ENCODE measurements at regions not wholly inside any gene's neighbourhood (a gene's known extent, or its start where the extent isn't known, plus 50 kb on each side); places are given as distances from the start of the nearest gene placed in this dataset.
"Not testable (repeated sequence)": the region's sequence is repeated elsewhere in the genome, so short reads cannot be mapped to it uniquely, and the experiment has no call there.

DNA sequence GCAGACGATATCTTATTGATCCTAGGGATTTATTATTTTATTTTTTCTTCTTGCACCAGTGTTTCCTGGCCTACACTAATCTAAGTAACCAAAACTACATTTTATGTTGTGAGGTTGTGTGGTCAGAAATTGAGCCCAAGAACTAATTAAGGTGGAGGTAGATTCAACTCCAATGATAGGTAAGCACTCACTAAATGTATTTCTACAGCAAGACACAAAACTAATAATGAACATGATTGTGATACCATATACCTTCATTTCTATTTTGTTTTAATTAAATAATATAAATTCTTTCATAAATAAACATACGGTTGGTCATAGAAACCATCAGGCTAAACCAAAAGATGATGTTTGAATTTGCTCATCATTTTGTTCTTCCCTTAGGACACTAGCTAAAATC, 319.0 kb downstream of the PCDH11X start:
- H3K14ac ChIP-seq (replicated peaks; ENCODE audit: low read depth, low read length); DNase-seq; H4K91ac ChIP-seq (ENCODE audit: insufficient read depth, low read depth, low read length); H2BK120ac ChIP-seq (ENCODE audit: low read depth, low read length); ATAC-seq (ENCODE audit: low read depth); H3K9me1 ChIP-seq (ENCODE audit: insufficient read depth, low read length); H3K79me1 ChIP-seq (ENCODE audit: low read depth in 1 of 2, low read length in 2 of 2); H3K36me3 ChIP-seq (ENCODE audit: control insufficient read depth, insufficient read depth, low read length); H4K20me1 ChIP-seq (ENCODE audit: insufficient read depth, low read length); POLR2A ChIA-PET (ENCODE audit: unreplicated experiment); H2BK15ac ChIP-seq (ENCODE audit: low read depth, low read length); H3K4me2 ChIP-seq (ENCODE audit: low read depth, low read length); H3K27me3 ChIP-seq (ENCODE audit: control insufficient read depth, insufficient read depth, low read length); intact Hi-C loops (cut with micrococcal nuclease); H3K9ac ChIP-seq (ENCODE audit: low read depth, low read length); H3K23ac ChIP-seq (ENCODE audit: low read depth, low read length); H3K27ac ChIP-seq (ENCODE audit: insufficient read depth, low read length); H3K56ac ChIP-seq (ENCODE audit: extremely low read depth, insufficient read depth, low read length); BruUV-seq (replicated peaks); H3K4me3 ChIP-seq (ENCODE audit: insufficient read depth, low read depth, low read length); H4K8ac ChIP-seq (ENCODE audit: low read depth in 2 of 2, low read length in 2 of 2); CTCF ChIA-PET; H2BK5ac ChIP-seq (ENCODE audit: low read depth, low read length, poor library complexity, severe bottlenecking); H4K5ac ChIP-seq (ENCODE audit: low read depth, low read length); H2AFZ ChIP-seq (replicated peaks; ENCODE audit: low read length, poor library complexity); in situ Hi-C loops (cut with MboI; ENCODE audit: low sequenced_read_pairs); H3K9me3 ChIP-seq (ENCODE audit: control insufficient read depth, insufficient read depth, low read length); H3K4me1 ChIP-seq (ENCODE audit: control insufficient read depth, insufficient read depth, low read length); H2BK20ac ChIP-seq (ENCODE audit: low read depth, low read length); H2AK9ac ChIP-seq (replicated peaks; ENCODE audit: low read depth, low read length, poor library complexity); dilution Hi-C loops (cut with HindIII; ENCODE audit: low sequenced_read_pairs, unreplicated experiment); H2AK5ac ChIP-seq (ENCODE audit: low read depth, low read length); H3K18ac ChIP-seq (ENCODE audit: low read depth, low read length); H3K4ac ChIP-seq (ENCODE audit: low read depth, low read length): not testable (repeated sequence)
- no CpG with 5 or more reads among the region's 2 CpGs for WGBS, 2 experiments (ENCODE audit: extremely low coverage in 2 of 2, insufficient read length in 1 of 2)

DNA sequence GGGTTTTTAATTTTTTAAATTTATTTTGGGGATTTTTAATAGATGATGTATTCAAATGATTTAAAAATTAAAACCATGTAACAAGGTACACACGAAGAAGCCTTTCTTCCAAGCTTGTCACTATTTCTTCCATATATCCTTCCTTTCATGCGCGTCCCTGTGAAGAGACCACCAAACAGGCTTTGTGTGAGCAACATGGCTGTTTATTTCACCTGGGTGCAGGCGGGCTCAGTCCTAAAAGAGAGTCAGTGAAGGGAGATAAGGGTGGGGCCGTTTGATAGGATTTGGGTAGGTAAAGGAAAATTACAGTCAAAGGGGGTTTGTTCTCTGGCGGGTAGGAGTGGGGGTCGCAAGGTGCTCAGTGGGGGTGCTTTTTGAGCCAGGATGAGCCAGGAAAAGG, 320.9 kb downstream of the PCDH11X start:
- intact Hi-C loops (cut with micrococcal nuclease); BruUV-seq (replicated peaks): not testable (repeated sequence)

More for the DNA sequence above, 320.9 kb downstream of the PCDH11X start:
- H3K4ac ChIP-seq (ENCODE audit: low read depth, low read length); H3K14ac ChIP-seq (replicated peaks; ENCODE audit: low read depth, low read length); ATAC-seq (ENCODE audit: low read depth); H3K79me1 ChIP-seq (ENCODE audit: low read depth in 1 of 2, low read length in 2 of 2); H2AK9ac ChIP-seq (replicated peaks; ENCODE audit: low read depth, low read length, poor library complexity); H2BK20ac ChIP-seq (ENCODE audit: low read depth, low read length); H3K27ac ChIP-seq (ENCODE audit: insufficient read depth, low read length); H3K4me2 ChIP-seq (ENCODE audit: low read depth, low read length); H4K5ac ChIP-seq (ENCODE audit: low read depth, low read length); H3K4me1 ChIP-seq (ENCODE audit: control insufficient read depth, insufficient read depth, low read length); H2AK5ac ChIP-seq (ENCODE audit: low read depth, low read length); DNase-seq; H4K20me1 ChIP-seq (ENCODE audit: insufficient read depth, low read length); H4K8ac ChIP-seq (ENCODE audit: low read depth in 2 of 2, low read length in 2 of 2); H2BK15ac ChIP-seq (ENCODE audit: low read depth, low read length); H3K9me1 ChIP-seq (ENCODE audit: insufficient read depth, low read length); H3K56ac ChIP-seq (ENCODE audit: extremely low read depth, insufficient read depth, low read length); CTCF ChIA-PET; H3K23ac ChIP-seq (ENCODE audit: low read depth, low read length); POLR2A ChIA-PET (ENCODE audit: unreplicated experiment); H2AFZ ChIP-seq (replicated peaks; ENCODE audit: low read length, poor library complexity); H3K9ac ChIP-seq (ENCODE audit: low read depth, low read length); H4K91ac ChIP-seq (ENCODE audit: insufficient read depth, low read depth, low read length); H3K4me3 ChIP-seq (ENCODE audit: insufficient read depth, low read depth, low read length); H3K36me3 ChIP-seq (ENCODE audit: control insufficient read depth, insufficient read depth, low read length); in situ Hi-C loops (cut with MboI; ENCODE audit: low sequenced_read_pairs); H3K18ac ChIP-seq (ENCODE audit: low read depth, low read length); dilution Hi-C loops (cut with HindIII; ENCODE audit: low sequenced_read_pairs, unreplicated experiment); H2BK5ac ChIP-seq (ENCODE audit: low read depth, low read length, poor library complexity, severe bottlenecking); H2BK120ac ChIP-seq (ENCODE audit: low read depth, low read length); H3K9me3 ChIP-seq (ENCODE audit: control insufficient read depth, insufficient read depth, low read length); H3K27me3 ChIP-seq (ENCODE audit: control insufficient read depth, insufficient read depth, low read length): not testable (repeated sequence)
- WGBS, 2 experiments (ENCODE audit: extremely low coverage in 2 of 2, insufficient read length in 1 of 2): no CpG with 5 or more reads among the region's 7 CpGs
